HG02840 (cell line): ENCODE measurements at regions not wholly inside any gene's neighbourhood (a gene's known extent, or its start where the extent isn't known, plus 50 kb on each side); places are given as distances from the start of the nearest gene placed in this dataset.

ENCODE experiments used
- ATAC-seq: cut with Tn5 transposase; IDR thresholded peaks from one replicate; pipeline ENCODE4 v1.9.1; 2021; ENCODE audit warnings: mild to moderate bottlenecking, moderate library complexity, moderate number of reproducible peaks; ENCODE audit not compliant: unreplicated experiment, low FRiP score

GRCh38 chr9:91119142-91119541, 242.6 kb downstream of the AUH start:
- ATAC-seq, result no peak

- ATAC-seq, result no peak
These were observed 242.0 kb downstream of the AUH start for GRCh38 chr9:91119679-91120078.

- ATAC-seq, result no peak
These were observed 241.5 kb downstream of the AUH start for GRCh38 chr9:91120200-91120599.

DNA sequence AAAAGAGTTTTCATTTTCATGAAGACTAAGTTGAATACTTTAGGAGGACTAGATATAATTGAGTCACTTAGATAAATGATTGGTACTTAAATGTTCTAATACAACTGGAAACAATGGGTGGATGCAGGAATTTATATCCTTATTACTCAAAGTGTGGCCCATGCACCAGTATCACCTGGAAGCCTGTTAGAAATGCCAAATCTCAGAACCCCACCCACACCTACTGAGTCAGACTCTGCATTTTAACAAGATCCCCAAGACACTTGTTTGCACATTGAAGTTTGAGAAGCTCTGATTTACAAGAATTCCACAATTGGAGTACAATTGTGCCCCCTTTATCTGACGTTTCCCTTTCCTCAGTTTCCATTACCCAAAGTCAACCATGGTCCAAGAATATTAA, 239.0 kb downstream of the AUH start:
- ATAC-seq, result no peak

- ATAC-seq, result no peak
These were observed 234.8 kb downstream of the AUH start for GRCh38 chr9:91126761-91127445.

DNA sequence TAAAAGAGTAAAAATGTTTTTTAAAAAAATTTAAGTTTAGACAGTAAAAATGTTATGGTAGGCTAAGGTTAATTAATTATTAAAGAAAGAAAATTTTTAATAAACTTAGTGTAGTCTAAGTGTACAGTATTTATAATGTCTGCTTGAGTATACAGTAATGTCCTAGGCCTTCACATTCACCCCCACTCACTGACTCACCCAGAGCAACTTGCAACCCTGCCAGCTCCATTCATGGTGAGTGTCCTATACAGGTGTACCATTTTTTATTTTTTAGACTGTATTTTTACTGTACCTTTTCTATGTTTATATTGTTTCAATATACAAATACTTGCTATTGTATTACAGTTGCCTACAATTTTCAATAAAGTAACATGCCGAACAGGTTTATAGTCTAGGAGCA, 234.1 kb downstream of the AUH start:
- no peak for ATAC-seq

DNA sequence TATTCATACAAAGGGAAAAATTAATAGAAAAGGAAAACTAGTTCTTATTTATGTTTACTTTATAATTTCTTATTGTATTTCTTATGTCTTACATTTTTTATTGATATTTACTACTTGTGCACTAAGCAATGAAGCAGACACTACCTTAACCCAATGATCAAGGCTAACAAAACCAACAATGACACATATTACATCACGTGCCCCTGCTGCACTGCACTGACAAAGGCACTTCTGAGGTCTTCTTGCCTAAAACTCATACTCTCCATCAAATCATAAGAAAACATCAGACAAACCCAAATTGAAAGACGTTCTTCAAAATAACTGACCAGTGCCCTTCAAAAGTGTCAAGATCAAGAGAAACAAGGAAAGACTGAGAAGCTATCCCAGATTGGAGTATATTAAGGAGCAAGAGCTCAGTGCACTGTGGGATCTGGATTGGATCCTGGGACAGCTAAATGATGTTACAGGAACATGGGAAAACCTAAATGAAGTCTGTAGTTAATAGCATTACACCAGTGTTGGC, 230.9 kb downstream of the AUH start:
- no peak for ATAC-seq

DNA sequence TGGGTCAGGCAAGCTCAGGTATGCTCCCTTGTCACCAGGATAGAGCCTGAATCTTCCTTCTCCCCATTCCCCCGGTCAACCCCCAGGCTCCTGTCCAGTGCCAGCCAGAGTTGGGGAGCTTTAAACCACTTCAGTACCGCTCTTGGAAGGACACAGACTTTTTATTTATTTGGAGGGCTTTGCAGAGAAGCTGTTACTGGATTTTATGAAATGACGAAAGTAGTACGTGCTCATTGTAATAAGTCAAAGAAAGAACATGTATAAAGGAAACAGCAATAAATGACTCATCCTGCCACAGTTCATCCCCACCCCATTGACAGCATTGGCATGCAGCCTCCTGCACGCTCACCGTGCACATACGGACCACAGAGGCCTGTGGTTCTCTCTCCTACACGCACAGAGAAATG, 230.3 kb downstream of the AUH start:
- no peak for ATAC-seq

GRCh38 chr9:91132576-91133073, 229.1 kb downstream of the AUH start:
- no peak for ATAC-seq

DNA sequence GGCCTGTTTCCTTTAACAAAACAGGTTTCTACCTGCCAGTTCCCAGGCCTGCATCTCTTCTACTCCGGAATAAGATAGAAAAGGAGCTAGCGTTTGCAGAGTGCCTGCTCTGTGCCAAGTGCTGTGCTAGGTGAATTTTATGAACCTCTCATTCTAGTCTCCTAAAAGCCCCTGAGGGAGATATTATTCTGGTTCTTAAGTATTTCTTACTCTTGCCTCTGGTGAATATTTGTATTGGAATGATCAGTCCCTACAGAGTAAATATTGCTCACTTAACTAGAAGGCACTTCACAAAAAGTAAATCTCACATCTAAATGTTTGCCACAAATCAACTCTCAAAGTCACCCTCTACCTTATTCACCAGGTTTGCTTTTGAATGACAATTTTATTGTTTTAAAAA, 227.1 kb downstream of the AUH start:
- ATAC-seq, result no peak

- no peak for ATAC-seq
These were observed 224.3 kb downstream of the AUH start for GRCh38 chr9:91137391-91137790.

GRCh38 chr9:91138760-91139159, 223.0 kb downstream of the AUH start:
- ATAC-seq, result no peak

DNA sequence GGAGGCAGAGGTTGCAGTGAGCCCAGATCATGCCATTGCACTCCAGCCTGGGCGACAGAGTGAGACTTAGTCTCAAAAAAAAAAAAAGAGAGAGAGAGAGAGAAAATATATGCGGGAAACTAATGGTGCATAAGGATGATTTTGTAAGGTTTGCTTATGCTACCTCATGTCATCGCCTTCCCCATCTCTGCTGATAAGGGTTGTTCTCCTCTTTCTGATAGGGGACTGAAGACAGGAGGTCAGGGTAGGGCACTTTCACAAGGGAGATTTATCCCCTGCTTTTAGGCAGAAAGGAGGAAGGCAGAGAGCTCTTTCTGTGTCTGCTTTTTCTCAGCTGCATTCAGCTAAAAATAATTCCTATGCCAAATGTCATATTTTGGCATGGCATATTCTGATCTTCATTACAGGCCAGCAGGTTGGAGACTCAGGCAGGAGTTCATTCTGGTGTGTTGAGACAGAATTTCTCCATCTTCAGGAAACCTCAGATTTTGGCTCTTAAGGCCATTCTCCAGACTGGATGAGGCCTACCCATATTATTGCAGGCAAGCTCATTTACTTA, 220.2 kb downstream of the AUH start:
- no peak for ATAC-seq

GRCh38 chr9:91143162-91143561, 218.6 kb downstream of the AUH start:
- ATAC-seq, result no peak

- ATAC-seq, result no peak
These were observed 218.1 kb downstream of the AUH start for GRCh38 chr9:91143642-91144041.

DNA sequence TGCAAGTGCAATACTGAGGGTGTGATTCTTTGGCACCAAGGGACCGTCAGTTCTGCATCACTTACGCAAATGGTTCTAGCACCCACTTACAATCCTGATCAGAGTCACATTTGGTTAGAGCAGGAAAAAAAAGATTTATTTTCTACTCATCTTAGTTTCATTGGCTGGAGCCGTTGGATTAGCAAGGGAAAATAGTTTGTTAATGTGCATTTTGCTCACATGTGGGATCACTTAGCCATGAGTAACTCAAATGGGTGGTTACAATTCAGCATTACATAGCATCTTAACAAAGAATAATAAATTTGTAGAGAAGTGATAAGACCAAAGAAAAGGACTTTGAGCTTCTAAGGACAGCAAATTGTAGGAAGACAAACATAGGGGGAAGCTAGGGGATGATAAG, 216.9 kb downstream of the AUH start:
- no peak for ATAC-seq

GRCh38 chr9:91145496-91145895, 216.2 kb downstream of the AUH start:
- no peak for ATAC-seq

GRCh38 chr9:91146391-91147019, 215.2 kb downstream of the AUH start:
- ATAC-seq, result no peak

GRCh38 chr9:91147079-91147708, 214.5 kb downstream of the AUH start:
- ATAC-seq, result no peak

DNA sequence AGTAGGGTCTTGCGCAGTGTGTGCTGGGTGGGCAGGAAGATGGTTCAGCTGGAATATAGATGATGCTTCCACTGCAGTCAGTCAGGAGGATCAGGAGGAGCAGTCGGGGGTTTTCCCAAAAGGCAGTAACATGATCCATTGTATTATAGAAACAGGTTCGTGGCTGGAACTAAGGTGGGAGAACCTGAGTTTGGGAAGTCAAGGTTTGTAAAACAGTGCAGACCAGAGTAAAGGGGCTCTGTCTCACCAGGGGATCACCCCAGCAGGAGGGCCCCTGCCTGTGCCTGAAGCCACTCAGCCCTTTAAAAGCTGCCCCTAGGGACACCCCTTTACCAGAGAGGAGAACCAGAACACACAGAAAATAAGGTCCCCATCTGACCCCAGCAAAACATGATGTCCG, 213.4 kb downstream of the AUH start:
- ATAC-seq, result no peak

DNA sequence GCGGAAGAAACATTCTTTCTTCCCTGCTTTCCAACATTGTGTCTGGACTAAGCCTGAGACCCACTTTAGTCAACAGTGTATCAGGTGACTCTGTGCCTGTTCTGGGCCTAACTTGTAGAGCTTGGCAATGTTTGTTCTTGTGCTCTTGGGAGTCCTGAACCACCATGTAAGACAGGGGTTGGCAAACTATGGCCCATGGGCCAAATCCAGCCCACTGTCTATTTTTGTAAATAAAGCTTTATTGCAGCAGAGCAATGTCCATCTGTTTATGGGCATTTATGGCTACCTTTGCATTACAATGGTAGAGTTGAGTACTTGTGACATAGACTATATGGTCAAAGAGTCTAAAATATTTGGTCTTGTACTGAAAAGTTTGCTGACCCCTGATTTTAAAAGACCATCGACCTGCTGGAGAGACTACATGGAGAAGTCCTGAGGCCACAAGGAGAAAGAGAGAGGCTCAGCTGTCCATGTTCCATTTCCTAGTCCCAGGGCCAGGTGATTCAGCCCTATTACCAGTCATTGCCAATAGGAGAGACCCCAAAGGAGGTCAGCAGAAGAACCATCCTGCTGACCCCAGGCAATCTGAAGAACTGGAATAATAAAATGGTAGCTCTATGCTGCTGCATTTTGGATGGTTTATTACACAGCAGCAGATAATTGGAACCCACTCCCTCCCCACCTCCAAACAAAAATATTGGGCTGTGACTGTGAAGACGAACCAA, 211.3 kb downstream of the AUH start:
- no peak for ATAC-seq
